ENCODE measurements at regions not wholly inside any gene's neighbourhood (a gene's known extent, or its start where the extent isn't known, plus 50 kb on each side); places are given as distances from the start of the nearest gene placed in this dataset.

GRCh38 chr2:64750001-64750816 is 96.5 kb upstream of the SERTAD2 start:
- H2AK9ac ChIP-seq (replicated peaks; ENCODE audit: low read depth, low read length, poor library complexity), result peak overlapping the region; percentile 95
- peaks cover 2% of the 10 kb centered on the region; the same call in 1 of the 2 replicates for H3K4me1 ChIP-seq (ENCODE audit: control insufficient read depth, insufficient read depth, low read length)
- intact Hi-C loops (cut with micrococcal nuclease), result loop anchor here (1.0 to 10.0 kb wide), 3 partner anchors 57 to 415 kb away; no protein-coding TSS in a partner anchor
- peak overlapping the region; percentile 78 for H2BK20ac ChIP-seq (ENCODE audit: low read depth, low read length)
- peak overlapping the region; percentile 97 for H4K91ac ChIP-seq (ENCODE audit: insufficient read depth, low read depth, low read length)
- no peaks in the 10 kb centered on the region for H3K27me3 ChIP-seq (ENCODE audit: control insufficient read depth, insufficient read depth, low read length)
- H2BK5ac ChIP-seq (ENCODE audit: low read depth, low read length, poor library complexity, severe bottlenecking), result peak overlapping the region; percentile 86
- peaks cover 3 to 14% of the 10 kb centered on the region in 2 experiments; a peak in 2 of 4 replicates for H3K79me1 ChIP-seq (ENCODE audit: low read depth in 1 of 2, low read length in 2 of 2)
- peak overlapping the region; percentile 86 for H3K18ac ChIP-seq (ENCODE audit: low read depth, low read length)
- peak overlapping the region; percentile 95 for H3K4ac ChIP-seq (ENCODE audit: low read depth, low read length)
- CTCF ChIA-PET, result interaction anchor here (0.8 to 1.8 kb wide), 6 partner anchors 34 to 118 kb away, joined by 3 to 6 read pairs (median 3); partner anchors contain the start of gene SERTAD2
- dilution Hi-C loops (cut with HindIII; ENCODE audit: low sequenced_read_pairs, unreplicated experiment), result no loop called here
- POLR2A ChIA-PET (ENCODE audit: unreplicated experiment), result interaction anchor here (0.5 to 1.1 kb wide), 8 partner anchors 10 to 380 kb away, joined by 3 to 7 read pairs (median 4); no protein-coding TSS in a partner anchor
- H3K9me1 ChIP-seq (ENCODE audit: insufficient read depth, low read length), result peaks cover 3% of the 10 kb centered on the region; the same call in 1 of the 2 replicates
- H2BK120ac ChIP-seq (ENCODE audit: low read depth, low read length), result peak overlapping the region; percentile 88
- peak overlapping the region; percentile 82 for H3K56ac ChIP-seq (ENCODE audit: extremely low read depth, insufficient read depth, low read length)
- peak overlapping the region; percentile 95 for H2AFZ ChIP-seq (replicated peaks; ENCODE audit: low read length, poor library complexity)
- ATAC-seq (ENCODE audit: low read depth), result no peak
- peak overlapping the region; percentile 77 for H3K27ac ChIP-seq (ENCODE audit: insufficient read depth, low read length)
- peak; percentile 75 for TF ChIP-seq MAZ (IDR thresholded peaks at IDR 0.05; ENCODE audit: borderline replicate concordance, low read depth, low read length)
- TF ChIP-seq SMC3 (IDR thresholded peaks at IDR 0.05; ENCODE audit: low read depth, low read length), result no peak
- in situ Hi-C loops (cut with MboI; ENCODE audit: low sequenced_read_pairs), result loop anchor here (5.0 kb wide), 1 partner anchor 112 kb away; no protein-coding TSS in a partner anchor
- no peaks in the 10 kb centered on the region for H3K9me3 ChIP-seq (ENCODE audit: control insufficient read depth, insufficient read depth, low read length)
- peak overlapping the region; percentile 48 to 81; a peak in 3 of 4 replicates for H4K8ac ChIP-seq (ENCODE audit: low read depth in 2 of 2, low read length in 2 of 2)
- peak; percentile 33 for DNase-seq
- TSS peak; percentile 71 for BruUV-seq (replicated peaks)
- no peaks in the 10 kb centered on the region for H3K36me3 ChIP-seq (ENCODE audit: control insufficient read depth, insufficient read depth, low read length)
- WGBS, 2 experiments (ENCODE audit: extremely low coverage in 2 of 2, insufficient read length in 1 of 2), result 0% methylated on average over 1 of the region's 38 CpGs; no CpG with 5 or more reads in 1 of the 2 experiments
- H4K20me1 ChIP-seq (ENCODE audit: insufficient read depth, low read length), result no peaks in the 10 kb centered on the region
- H2AK5ac ChIP-seq (ENCODE audit: low read depth, low read length), result peak overlapping the region; percentile 44; the same call in 1 of the 2 replicates
- peak overlapping the region; percentile 67 for H3K4me3 ChIP-seq (ENCODE audit: insufficient read depth, low read depth, low read length)
- peak overlapping the region; percentile 98 for H3K23ac ChIP-seq (ENCODE audit: low read depth, low read length)
- peak overlapping the region; percentile 99 for H3K14ac ChIP-seq (replicated peaks; ENCODE audit: low read depth, low read length)
- H2BK15ac ChIP-seq (ENCODE audit: low read depth, low read length), result peak overlapping the region; percentile 90; the same call in 2 of the 3 replicates
- H4K5ac ChIP-seq (ENCODE audit: low read depth, low read length), result peak overlapping the region; percentile 76
- peak overlapping the region; percentile 81 for H3K9ac ChIP-seq (ENCODE audit: low read depth, low read length)
- H3K4me2 ChIP-seq (ENCODE audit: low read depth, low read length), result peak overlapping the region; percentile 61

Measured in IMR-90 (cell line).